CD14-positive monocyte (primary cell): ENCODE measurements at regions not wholly inside any gene's neighbourhood (a gene's known extent, or its start where the extent isn't known, plus 50 kb on each side); places are given as distances from the start of the nearest gene placed in this dataset.

ENCODE experiments used
- DNase-seq, 3 donors: peaks; one replicate each; pipeline ENCODE4 v3.0.0-alpha.2; 2011 to 2022
- H2AFZ ChIP-seq: 2 replicates; pipeline ENCODE4 v1.6.0; 2012; ENCODE audit warnings: mild to moderate bottlenecking, low read depth, low read length, inconsistent platforms; ENCODE audit not compliant: insufficient read depth, poor library complexity, severe bottlenecking
- H3K27ac ChIP-seq, 2 donors: 1 replicate in 1 of 2; 2 replicates in 1 of 2; pipeline ENCODE4 v1.5.1; 2012 to 2013; ENCODE audit warnings: low read length in 2 of 2, control low read depth in 1 of 2, inconsistent platforms in 1 of 2, low read depth in 1 of 2, mild to moderate bottlenecking in 1 of 2
- H3K27me3 ChIP-seq, 2 donors: one replicate each; pipeline versions ENCODE4 v1.6.0 to v1.6.1; 2011 to 2013; ENCODE audit warnings: low read length in 2 of 2; ENCODE audit not compliant: control insufficient read depth in 2 of 2, insufficient read depth in 2 of 2
- H3K36me3 ChIP-seq, 2 donors: replicated peaks in 1 of 2; 1 replicate in 1 of 2; 2 replicates in 1 of 2; pipeline versions ENCODE4 v1.5.1 to v1.6.1; 2012 to 2013; ENCODE audit warnings: low read length in 2 of 2, control low read depth in 1 of 2, inconsistent platforms in 1 of 2, mild to moderate bottlenecking in 1 of 2; ENCODE audit not compliant: insufficient read depth in 2 of 2, control insufficient read depth in 1 of 2
- H3K4me1 ChIP-seq, 2 donors: 1 replicate in 1 of 2; 2 replicates in 1 of 2; pipeline versions ENCODE4 v1.5.1 to v1.6.1; 2012 to 2013; ENCODE audit warnings: low read length in 2 of 2, control low read depth in 1 of 2, inconsistent platforms in 1 of 2, mild to moderate bottlenecking in 1 of 2, moderate library complexity in 1 of 2; ENCODE audit not compliant: insufficient read depth in 2 of 2, control insufficient read depth in 1 of 2
- H3K4me2 ChIP-seq: replicated peaks from 2 replicates; pipeline ENCODE3; 2012; ENCODE audit warnings: low read length, moderate library complexity, mild to moderate bottlenecking; ENCODE audit not compliant: poor library complexity, severe bottlenecking; ENCODE audit errors: extremely low read depth
- H3K4me3 ChIP-seq, 3 experiments: fragments of 200-600 bp in 1 of 3; sonication (generic) in 1 of 3; replicated peaks in 1 of 3; 1 replicate in 2 of 3; 2 replicates in 1 of 3; pipeline ENCODE4 v1.5.1; 2011 to 2013; ENCODE audit warnings: low read length in 3 of 3, mild to moderate bottlenecking in 3 of 3, control low read depth in 2 of 3, low read depth in 2 of 3, inconsistent platforms in 1 of 3, moderate library complexity in 1 of 3
- H3K79me2 ChIP-seq: 2 replicates; pipeline ENCODE4 v1.6.0; 2012; ENCODE audit warnings: mild to moderate bottlenecking, control low read depth, inconsistent platforms, low read length, moderate library complexity; ENCODE audit not compliant: insufficient read depth
- H3K9ac ChIP-seq: 2 replicates; pipeline ENCODE4 v1.6.0; 2017; ENCODE audit warnings: low read length, mild to moderate bottlenecking; ENCODE audit not compliant: insufficient read depth, poor library complexity, severe bottlenecking
- H3K9me3 ChIP-seq, 2 donors: replicated peaks in 1 of 2; 1 replicate in 1 of 2; 2 replicates in 1 of 2; pipeline versions ENCODE4 v1.5.1 to v1.6.1; 2012 to 2013; ENCODE audit warnings: low read length in 2 of 2, control low read depth in 1 of 2; ENCODE audit not compliant: control insufficient read depth in 1 of 2, insufficient read depth in 1 of 2
- H4K20me1 ChIP-seq: 2 replicates; pipeline ENCODE4 v1.6.0; 2012; ENCODE audit warnings: mild to moderate bottlenecking, low read length, control low read depth, moderate library complexity; ENCODE audit not compliant: insufficient read depth
- H3K27ac Mint-ChIP-seq, 7 donors: one replicate each; pipeline ENCODE4 v1.8.0; 2020; ENCODE audit warnings: mild to moderate bottlenecking in 7 of 7, mixed read lengths in 7 of 7, moderate library complexity in 6 of 7, inconsistent platforms in 2 of 7
- H3K27me3 Mint-ChIP-seq, 3 donors: one replicate each; pipeline ENCODE4 v1.8.0; 2021 to 2022; ENCODE audit warnings: low read depth in 3 of 3, mild to moderate bottlenecking in 3 of 3, mixed read lengths in 3 of 3, moderate library complexity in 3 of 3, inconsistent platforms in 1 of 3
- H3K36me3 Mint-ChIP-seq, 2 donors: one replicate each; pipeline ENCODE4 v1.8.0; 2020; ENCODE audit warnings: mixed read lengths in 2 of 2, inconsistent platforms in 1 of 2, mild to moderate bottlenecking in 1 of 2
- H3K4me1 Mint-ChIP-seq: one replicate; pipeline ENCODE4 v1.8.0; 2020; ENCODE audit warnings: mild to moderate bottlenecking, mixed read lengths
- H3K4me3 Mint-ChIP-seq, 2 donors: one replicate each; pipeline ENCODE4 v1.8.0; 2020; ENCODE audit warnings: mild to moderate bottlenecking in 2 of 2, mixed read lengths in 2 of 2, moderate library complexity in 1 of 2
- H3K9me3 Mint-ChIP-seq, 7 donors: one replicate each; pipeline ENCODE4 v1.8.0; 2020 to 2022; ENCODE audit warnings: mixed read lengths in 7 of 7, mild to moderate bottlenecking in 6 of 7, moderate library complexity in 6 of 7, inconsistent platforms in 2 of 7
- WGBS: methylation state at CpG from one replicate; pipeline ENCODE4 v1.1.5; 2013; ENCODE audit warnings: missing lambda C conversion rate; ENCODE audit not compliant: insufficient coverage; 5-methylcytosine and 5-hydroxymethylcytosine counted together
- intact Hi-C, 2 donors: fragments of 100-400 bp; cut with micrococcal nuclease; formaldehyde crosslinking; loops; one replicate each; pipeline versions ENCODE4 v1.15.0 to v1.15.1; 2023
- TF ChIP-seq, protein P1 (sequence below): fragments of 200-600 bp; IDR thresholded peaks from one replicate; pipeline ENCODE4 v1.8.0; 2022; ENCODE audit warnings: antibody characterized with exemption, mild to moderate bottlenecking

DNA sequence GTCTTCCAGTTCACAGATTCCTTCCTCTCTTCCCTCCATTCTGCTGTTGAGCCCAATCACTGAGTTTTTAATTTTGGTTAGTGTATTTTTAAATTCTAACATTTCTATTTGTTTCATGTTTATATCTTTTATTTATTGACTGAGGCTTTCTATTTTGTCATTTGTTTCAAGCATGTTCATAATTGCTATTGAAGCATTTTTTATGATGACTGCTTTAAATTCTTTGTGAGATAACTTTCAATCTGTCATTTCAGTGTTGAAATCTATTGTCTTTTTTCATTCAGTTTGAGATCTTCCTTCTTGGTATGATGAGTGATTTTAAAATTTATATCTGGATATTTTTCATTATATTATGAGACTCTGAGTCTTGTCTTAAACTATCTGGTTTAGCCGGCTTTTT, 192.3 kb downstream of the RPLP1 start:
- intact Hi-C loops, result no loop called here
- WGBS, result no CpG with 5 or more reads among the region's 1 CpG

DNA sequence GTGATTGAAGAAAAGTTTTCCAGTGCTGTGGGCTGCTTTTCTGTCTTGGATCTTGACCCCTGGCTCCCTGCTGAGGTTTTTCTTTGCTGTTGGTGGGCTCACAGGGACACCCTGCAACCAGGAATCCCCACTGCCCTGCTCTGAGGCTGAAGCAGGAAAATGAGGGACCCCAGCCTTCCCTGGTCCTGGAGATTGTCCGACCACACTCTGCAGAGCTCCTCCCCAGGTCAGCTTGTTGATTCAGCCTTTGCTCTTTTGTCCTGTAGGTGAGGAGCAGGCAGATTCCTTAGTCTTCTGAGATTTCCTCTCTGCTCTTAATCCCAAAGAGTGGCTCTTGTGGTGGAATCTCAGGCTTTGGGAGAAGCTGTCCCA, 194.5 kb downstream of the RPLP1 start:
- no peak overlapping the region for H3K4me3 ChIP-seq
- H3K4me2 ChIP-seq, result no peak overlapping the region
- WGBS, result no CpG with 5 or more reads among the region's 1 CpG
- intact Hi-C loops, result no loop called here
- peaks cover 4 to 9% of the 10 kb centered on the region in 2 donors for H3K27me3 ChIP-seq
- Mint-ChIP-seq H3K4me1 (peaks cover 22% of the 10 kb centered on the region), H3K27me3 (peaks cover 25 to 41% (median 30%) of the 10 kb centered on the region in 3 donors), H3K9me3 (peaks cover 0 to 6% (median 0%) of the 10 kb centered on the region in 7 donors), H3K4me3 (no peak overlapping the region), H3K36me3 (peaks cover 2 to 6% of the 10 kb centered on the region in 2 donors), H3K27ac (no peak overlapping the region)
- peaks cover 6% of the 10 kb centered on the region in 2 donors for H3K4me1 ChIP-seq
- H2AFZ ChIP-seq, result no peak overlapping the region
- H3K9ac ChIP-seq, result no peak overlapping the region
- H3K9me3 ChIP-seq, result no peaks in the 10 kb centered on the region
- no peaks in the 10 kb centered on the region for H3K79me2 ChIP-seq
- no peaks in the 10 kb centered on the region for H3K36me3 ChIP-seq
- TF ChIP-seq, protein P1, sequence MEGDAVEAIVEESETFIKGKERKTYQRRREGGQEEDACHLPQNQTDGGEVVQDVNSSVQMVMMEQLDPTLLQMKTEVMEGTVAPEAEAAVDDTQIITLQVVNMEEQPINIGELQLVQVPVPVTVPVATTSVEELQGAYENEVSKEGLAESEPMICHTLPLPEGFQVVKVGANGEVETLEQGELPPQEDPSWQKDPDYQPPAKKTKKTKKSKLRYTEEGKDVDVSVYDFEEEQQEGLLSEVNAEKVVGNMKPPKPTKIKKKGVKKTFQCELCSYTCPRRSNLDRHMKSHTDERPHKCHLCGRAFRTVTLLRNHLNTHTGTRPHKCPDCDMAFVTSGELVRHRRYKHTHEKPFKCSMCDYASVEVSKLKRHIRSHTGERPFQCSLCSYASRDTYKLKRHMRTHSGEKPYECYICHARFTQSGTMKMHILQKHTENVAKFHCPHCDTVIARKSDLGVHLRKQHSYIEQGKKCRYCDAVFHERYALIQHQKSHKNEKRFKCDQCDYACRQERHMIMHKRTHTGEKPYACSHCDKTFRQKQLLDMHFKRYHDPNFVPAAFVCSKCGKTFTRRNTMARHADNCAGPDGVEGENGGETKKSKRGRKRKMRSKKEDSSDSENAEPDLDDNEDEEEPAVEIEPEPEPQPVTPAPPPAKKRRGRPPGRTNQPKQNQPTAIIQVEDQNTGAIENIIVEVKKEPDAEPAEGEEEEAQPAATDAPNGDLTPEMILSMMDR, result no peak
- no peak for DNase-seq
- H4K20me1 ChIP-seq, result no peaks in the 10 kb centered on the region
- no peak overlapping the region for H3K27ac ChIP-seq

More for the DNA sequence above, 192.3 kb downstream of the RPLP1 start:
- Histone ChIP-seq H3K9me3 (peaks cover 0 to 9% of the 10 kb centered on the region in 2 donors), H3K9ac (no peak overlapping the region), H3K79me2 (no peaks in the 10 kb centered on the region), H3K4me2 (no peak overlapping the region), H3K36me3 (no peaks in the 10 kb centered on the region), H3K4me1 (no peaks in the 10 kb centered on the region), H3K27ac (no peak overlapping the region), H4K20me1 (no peaks in the 10 kb centered on the region), H3K27me3 (peaks cover 4 to 8% of the 10 kb centered on the region in 2 donors), H3K4me3 (no peak overlapping the region), H2AFZ (no peak overlapping the region)
- Mint-ChIP-seq H3K27ac (no peak overlapping the region), H3K4me3 (no peak overlapping the region), H3K27me3 (peaks cover 12 to 29% (median 15%) of the 10 kb centered on the region in 3 donors), H3K4me1 (peaks cover 8% of the 10 kb centered on the region), H3K36me3 (peaks cover 0 to 6% of the 10 kb centered on the region in 2 donors), H3K9me3 (peaks cover 0 to 12% (median 8%) of the 10 kb centered on the region in 7 donors)
- no peak for DNase-seq
- TF ChIP-seq, protein P1, result no peak
